ENCODE measurements at regions not wholly inside any gene's neighbourhood (a gene's known extent, or its start where the extent isn't known, plus 50 kb on each side); places are given as distances from the start of the nearest gene placed in this dataset.
"Not testable (repeated sequence)": the region's sequence is repeated elsewhere in the genome, so short reads cannot be mapped to it uniquely, and the experiment has no call there.

DNA sequence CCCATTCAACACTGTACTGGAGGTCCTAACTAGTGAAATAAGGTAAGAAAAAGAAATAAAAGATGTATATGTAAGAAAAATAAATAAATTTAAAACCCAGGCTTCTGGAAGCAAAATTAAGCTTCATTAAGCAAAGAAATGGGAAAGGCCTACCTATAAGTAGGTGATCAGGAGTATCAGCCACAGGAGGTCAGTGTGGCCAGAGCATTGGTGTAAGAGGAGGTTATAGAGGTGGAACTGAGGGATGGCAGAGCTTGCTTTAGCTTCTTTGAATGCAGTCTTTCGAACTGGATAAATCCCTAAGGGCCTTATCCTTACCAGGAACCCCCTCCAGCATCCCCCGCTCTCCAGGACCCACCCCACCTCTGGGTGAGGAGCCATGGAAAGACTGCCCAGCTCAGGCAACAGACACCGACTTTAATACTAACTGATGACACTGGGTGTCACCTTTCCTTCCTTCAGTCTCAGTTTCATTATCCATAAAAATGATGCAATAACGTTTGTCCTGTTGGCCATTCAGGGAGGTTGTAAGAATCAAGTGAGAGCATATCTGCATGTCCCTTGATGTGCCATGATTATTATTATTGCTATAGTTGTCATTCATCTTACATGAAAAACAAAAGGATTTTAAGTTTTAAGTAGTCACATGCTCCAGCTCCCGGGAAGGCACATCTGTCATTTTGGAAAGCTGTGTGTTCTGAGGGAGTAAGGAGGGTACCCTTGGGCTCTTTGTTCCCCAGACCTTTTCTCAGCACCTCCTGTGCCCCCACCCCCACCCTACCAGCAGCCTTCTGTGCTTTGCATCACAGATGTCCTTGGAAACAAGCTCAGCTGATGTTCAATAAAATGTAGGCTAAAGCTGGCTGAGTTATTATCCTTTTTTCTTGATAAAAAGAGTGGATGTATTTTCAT is 50.8 kb upstream of the CTNNA1 start:
- no peak for DNase-seq (ENCODE audit: low read depth in 2 of 2)

DNA sequence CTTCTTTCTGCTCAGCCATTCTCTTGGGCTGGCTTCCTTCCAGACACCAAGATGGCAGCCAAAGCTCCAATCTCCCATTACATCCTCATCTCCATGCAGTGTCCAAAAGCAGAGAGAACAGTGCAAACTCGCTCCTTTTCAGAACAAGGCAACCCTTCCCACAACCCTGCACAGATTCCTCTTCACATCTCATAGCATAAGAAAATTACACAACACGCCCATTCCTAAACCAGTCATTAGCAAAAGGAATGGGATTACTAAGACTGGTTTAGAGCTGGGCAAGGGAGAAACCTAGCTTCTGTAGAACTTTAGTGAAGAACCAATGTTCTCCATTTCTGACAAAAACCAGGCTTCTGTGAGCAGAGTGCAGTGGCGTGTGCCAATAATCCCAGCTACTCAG is 51.5 kb upstream of the CTNNA1 start:
- DNase-seq (ENCODE audit: low read depth in 2 of 2) = no peak

GRCh38 chr5:138700581-138701362 is 52.5 kb upstream of the CTNNA1 start:
- DNase-seq (ENCODE audit: low read depth in 2 of 2) = no peak

DNA sequence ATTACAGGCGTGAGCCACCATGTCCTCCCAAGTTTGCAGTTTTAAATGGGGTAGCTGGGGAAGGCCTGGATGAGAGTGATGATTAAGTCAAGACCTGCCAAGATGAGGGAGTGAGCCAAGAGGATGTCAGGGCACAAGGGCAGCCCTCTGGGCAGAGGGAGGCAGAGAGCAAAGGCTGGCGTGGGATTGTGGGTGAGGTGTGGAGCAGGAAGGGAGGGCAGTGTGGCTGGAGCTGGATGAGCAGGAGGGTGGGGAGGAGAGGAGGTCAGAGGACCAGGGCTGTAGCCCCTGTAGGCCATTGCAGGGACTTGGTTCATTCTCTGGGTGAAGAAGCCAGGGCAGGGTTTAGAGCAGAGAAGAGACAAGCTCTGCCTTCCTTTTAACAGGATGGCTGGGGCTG is 53.7 kb upstream of the CTNNA1 start:
- no peak for DNase-seq (ENCODE audit: low read depth in 2 of 2)

GRCh38 chr5:138698713-138699112 is 54.5 kb upstream of the CTNNA1 start:
- DNase-seq (ENCODE audit: low read depth in 2 of 2) = no peak

- no peak for DNase-seq (ENCODE audit: low read depth in 2 of 2)
Observed at GRCh38 chr5:138697720-138698360, 55.4 kb upstream of the CTNNA1 start.

GRCh38 chr5:138696501-138696900 is 56.7 kb upstream of the CTNNA1 start:
- DNase-seq (ENCODE audit: low read depth in 2 of 2) = peak; percentile 25 to 92

DNA sequence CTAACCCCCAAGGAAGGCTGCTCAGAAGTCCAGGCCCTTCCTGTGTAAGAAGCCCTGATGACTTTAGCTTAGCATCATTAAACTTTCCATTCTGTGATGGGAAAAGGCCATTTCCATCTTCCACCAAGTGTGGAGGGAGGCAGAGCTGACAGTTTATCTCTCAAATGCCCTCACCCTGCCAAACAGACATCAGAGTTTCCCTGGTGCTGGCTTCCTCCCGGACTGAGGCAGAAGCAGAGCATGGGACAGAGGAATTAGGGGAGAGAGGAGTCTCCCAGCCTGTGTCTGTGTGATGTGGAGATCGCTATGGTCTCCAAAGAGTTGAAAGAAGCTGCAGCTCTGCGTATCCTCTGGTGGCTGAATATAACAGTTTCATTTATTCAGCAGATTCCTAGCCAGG is 57.4 kb upstream of the CTNNA1 start:
- DNase-seq (ENCODE audit: low read depth in 2 of 2) = no peak

GRCh38 chr5:138694146-138694545 is 59.1 kb upstream of the CTNNA1 start:
- no peak for DNase-seq (ENCODE audit: low read depth in 2 of 2)

GRCh38 chr5:138692370-138692769 is 60.9 kb upstream of the CTNNA1 start:
- DNase-seq (ENCODE audit: low read depth in 2 of 2) = no peak

GRCh38 chr5:138686668-138687067 is 66.6 kb upstream of the CTNNA1 start:
- peak; percentile 20 to 87 for DNase-seq (ENCODE audit: low read depth in 2 of 2)

DNA sequence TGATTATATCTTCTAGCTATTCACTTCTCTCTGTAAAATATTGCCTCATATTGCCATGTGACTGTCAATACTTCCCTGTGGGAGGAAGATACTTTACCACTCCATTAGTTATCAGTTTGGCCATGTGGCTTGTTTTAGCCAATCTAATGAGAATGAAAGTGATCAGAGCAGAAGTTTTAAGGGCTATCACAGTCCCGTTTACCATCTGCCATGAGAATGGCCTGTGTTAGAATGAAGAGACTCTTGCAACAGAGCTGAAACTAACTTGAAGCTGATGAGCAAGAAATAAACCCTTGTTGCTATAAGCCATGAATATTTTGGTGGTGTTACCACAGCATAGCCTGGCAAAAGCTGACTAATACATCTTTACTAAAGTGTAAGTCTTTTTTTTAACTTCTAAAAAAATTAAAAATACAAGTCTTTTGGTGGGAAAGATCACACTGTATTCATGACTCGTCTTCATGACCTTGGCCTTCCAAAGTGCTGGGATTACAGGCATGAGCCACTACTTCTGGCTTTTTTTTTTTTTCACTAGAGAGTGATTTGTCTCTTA is 68.0 kb upstream of the CTNNA1 start:
- no peak for DNase-seq (ENCODE audit: low read depth in 2 of 2)

- DNase-seq (ENCODE audit: low read depth in 2 of 2) = not testable (repeated sequence)
Observed at GRCh38 chr5:138682462-138682861, 70.8 kb upstream of the CTNNA1 start.

- not testable (repeated sequence) for DNase-seq (ENCODE audit: low read depth in 2 of 2)
Observed at GRCh38 chr5:138678826-138679225, 74.4 kb upstream of the CTNNA1 start.

DNA sequence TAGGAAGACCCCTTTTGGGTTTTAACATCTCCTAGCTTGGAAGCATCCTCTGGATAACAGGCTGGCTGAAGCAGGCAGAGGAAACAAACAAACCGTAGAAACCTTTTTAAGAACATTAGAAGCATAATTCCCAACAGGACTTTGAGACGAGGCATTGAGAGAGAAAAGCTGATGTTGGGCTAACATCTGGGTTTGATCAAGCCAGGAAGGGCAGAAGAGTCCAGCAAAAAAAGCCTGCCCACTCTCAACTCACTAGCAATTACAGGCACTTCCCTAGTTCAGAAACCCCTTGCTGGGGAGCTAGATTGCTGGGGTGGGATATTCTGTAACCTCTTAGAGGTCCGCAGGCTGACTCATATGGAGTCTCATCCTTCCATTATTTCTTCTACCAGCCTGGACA is 75.4 kb upstream of the CTNNA1 start:
- no peak for DNase-seq (ENCODE audit: low read depth in 2 of 2)

DNA sequence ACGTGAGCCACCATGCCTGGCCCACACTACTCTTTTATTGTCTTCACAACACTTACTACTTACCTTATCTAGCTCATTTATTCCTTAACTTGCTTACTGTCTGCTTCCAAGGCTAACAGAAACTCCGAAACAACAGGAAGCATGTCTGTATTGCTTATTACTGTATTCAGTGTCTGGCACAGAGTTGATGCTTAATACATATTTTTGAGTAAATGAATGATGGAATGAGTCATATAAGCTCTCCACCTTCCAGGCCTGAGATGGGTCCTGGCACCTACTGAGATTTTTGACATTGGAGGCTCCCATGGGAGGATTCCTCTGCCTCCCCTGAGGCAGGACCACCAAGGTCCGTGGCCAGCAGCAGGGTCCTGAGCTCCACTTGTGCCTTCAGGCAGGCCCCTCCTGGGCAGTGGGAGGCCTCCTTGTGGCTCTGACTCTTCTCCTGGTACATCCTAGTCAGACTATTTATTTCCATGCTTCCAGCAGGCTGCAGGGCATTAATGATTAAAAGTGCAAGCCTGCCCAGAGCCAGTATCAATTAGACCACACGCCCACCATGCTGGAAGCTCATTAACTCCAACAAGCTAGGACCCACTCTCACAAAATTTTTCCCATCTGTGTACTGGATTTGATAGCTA is 76.5 kb upstream of the CTNNA1 start:
- DNase-seq (ENCODE audit: low read depth in 2 of 2) = no peak

DNA sequence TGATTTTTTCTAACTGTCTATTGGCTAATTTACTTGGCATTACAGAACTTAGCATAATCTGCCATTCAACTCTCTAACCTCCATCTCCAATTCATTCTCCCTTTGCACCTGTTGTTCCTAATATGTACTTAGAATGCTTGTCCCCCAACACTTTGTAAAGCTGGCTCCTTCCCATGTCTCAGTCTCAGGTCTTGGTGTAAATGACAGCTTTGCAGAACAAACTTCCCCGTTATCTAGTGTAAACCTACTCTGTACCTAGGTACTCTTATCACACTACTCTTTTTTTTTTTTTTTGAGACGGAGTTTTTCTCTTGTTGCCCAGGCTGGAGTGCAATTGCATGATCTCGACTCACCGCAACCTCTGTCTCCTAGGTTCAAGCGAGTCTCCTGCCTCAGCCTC is 77.2 kb upstream of the CTNNA1 start:
- no peak for DNase-seq (ENCODE audit: low read depth in 2 of 2)

DNA sequence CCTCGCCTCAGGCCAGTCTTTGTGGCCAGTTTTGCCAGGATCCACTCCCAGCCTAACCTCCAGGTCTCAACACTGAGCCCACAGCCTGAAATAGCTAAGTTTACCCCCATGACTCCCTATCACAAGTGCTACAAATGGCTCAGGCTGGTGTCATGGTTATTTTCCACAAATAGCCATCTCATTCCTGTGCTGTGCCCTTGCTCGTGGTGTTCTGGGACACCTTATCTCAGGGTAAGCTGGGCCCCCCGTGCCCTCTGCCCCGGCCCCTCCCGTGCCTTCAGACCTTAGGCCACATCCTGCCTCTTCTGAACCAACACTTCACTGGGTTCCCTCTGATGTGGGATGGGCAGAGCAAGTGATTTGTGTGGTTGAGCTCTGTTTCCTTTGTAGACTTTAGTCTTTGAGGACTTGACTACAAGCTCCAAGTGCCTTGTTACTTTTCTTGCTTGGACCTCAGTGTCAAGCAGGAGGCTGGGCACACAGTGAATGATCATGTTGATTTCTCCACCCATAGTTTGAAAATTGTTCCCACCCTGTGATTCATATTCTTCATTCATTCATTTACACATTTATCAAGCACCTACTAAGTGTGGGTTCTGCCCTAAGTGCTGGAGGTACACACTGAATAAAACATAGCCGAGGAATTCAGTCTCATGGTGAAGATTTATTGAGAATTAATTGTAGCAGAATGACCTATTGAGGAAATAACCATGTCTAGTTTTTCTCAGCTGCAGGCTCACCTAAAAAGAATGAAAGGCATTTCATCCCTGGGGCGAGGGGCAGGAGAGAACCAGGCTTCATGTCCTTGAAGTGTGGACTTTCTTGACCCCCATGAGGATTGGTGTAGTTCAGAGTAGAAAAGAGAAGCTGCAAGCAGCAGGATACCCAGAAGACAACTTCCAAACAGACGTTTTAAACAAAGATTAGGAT is 84.5 kb upstream of the CTNNA1 start:
- no peak for DNase-seq (ENCODE audit: low read depth in 2 of 2)

DNA sequence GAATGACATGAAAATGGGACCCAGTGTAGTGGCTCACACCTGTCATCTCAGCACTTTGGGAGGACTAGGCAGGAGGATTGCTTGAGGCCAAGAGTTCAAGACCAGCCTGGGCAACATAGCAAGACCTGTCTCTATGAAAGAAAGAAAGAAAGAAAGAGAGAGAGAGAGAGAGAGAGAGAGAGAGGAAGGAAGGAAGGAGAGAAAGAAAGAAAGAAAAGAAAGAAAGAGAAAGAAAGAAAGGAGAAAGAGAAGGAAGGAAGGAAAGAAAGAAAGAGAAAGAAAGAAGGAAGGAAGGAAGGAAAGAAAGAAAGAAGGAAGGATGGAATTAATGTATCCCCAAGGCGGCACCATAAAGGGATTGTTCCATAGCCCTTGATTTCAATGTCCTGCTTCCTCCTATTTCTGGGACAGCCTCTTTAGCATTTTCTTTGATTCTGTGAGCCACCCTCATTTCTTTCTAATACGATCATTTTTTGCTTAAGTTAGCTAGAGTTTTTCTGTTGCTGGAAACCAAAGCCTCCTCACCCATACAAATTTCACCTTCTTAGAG is 85.4 kb upstream of the CTNNA1 start:
- DNase-seq (ENCODE audit: low read depth in 2 of 2) = not testable (repeated sequence)

DNA sequence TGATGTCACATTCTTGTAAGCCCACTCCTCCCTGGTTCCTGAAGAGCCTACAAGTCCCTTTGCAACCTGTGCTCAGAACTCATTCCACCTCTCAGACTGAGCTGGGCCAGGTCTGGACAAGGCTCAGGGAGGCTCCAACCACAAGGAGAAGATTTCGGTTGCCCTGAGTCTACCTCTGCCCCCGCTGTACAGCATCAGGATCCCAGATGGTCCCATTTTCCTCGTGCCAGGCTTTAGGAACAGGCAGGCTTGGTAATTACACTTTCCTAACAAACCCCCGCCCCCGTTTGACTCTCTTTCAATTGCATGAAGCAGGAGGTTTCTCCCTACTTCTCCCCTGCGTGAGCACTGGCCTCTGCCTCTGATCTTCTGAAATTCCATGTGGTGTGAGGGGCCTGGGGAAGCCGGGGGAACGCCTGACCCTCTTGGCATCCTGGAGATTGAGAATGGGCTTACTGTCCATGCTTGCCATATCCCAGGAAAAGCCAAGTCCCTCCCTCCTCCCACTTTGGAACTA is 86.9 kb upstream of the CTNNA1 start:
- DNase-seq (ENCODE audit: low read depth in 2 of 2) = no peak

All from lung microvascular endothelial cell (primary cell).